KMS-11 (cell line): ENCODE measurements at regions not wholly inside any gene's neighbourhood (a gene's known extent, or its start where the extent isn't known, plus 50 kb on each side); places are given as distances from the start of the nearest gene placed in this dataset.

Source experiments
- H2AFZ ChIP-seq: fragments of 200-600 bp; sonication (generic); 2 replicates; pipeline ENCODE4 v1.6.1; 2016; ENCODE audit warnings: antibody characterized with exemption, mixed run types, low read depth
- H3K27ac ChIP-seq: fragments of 200-600 bp; sonication (generic); 2 replicates; pipeline ENCODE4 v1.6.1; 2016; ENCODE audit warnings: mild to moderate bottlenecking, mixed run types
- H3K27me3 ChIP-seq: fragments of 200-600 bp; sonication (generic); 2 replicates; pipeline ENCODE4 v1.6.1; 2017; ENCODE audit warnings: mild to moderate bottlenecking, low read depth, mixed run types, moderate library complexity; ENCODE audit not compliant: insufficient read depth
- H3K36me3 ChIP-seq: fragments of 200-600 bp; sonication (generic); 2 replicates; pipeline ENCODE4 v1.6.1; 2017; ENCODE audit warnings: mild to moderate bottlenecking, mixed run types; ENCODE audit not compliant: insufficient read depth
- H3K4me1 ChIP-seq: fragments of 200-600 bp; sonication (generic); 2 replicates; pipeline ENCODE4 v1.6.1; 2016; ENCODE audit warnings: mild to moderate bottlenecking, low read depth, mixed run types; ENCODE audit not compliant: poor library complexity, severe bottlenecking
- H3K4me2 ChIP-seq: fragments of 200-600 bp; sonication (generic); 2 replicates; pipeline ENCODE4 v1.7.0; 2016; ENCODE audit warnings: mild to moderate bottlenecking, mixed run types
- H3K4me3 ChIP-seq: fragments of 200-600 bp; sonication (generic); IDR thresholded peaks from 2 replicates; pipeline ENCODE4 v1.6.1; 2017; ENCODE audit warnings: low read depth, low read length, mixed read lengths; ENCODE audit not compliant: insufficient read depth
- H3K79me2 ChIP-seq: fragments of 200-600 bp; sonication (generic); 2 replicates; pipeline ENCODE4 v1.6.1; 2016; ENCODE audit warnings: low read depth, mixed run types; ENCODE audit not compliant: insufficient read depth
- H3K9ac ChIP-seq: fragments of 200-600 bp; sonication (generic); 2 replicates; pipeline ENCODE4 v1.6.1; 2016; ENCODE audit warnings: mild to moderate bottlenecking, mixed run types
- H4K20me1 ChIP-seq: fragments of 200-600 bp; sonication (generic); 2 replicates; pipeline ENCODE4 v1.6.1; 2016; ENCODE audit warnings: mild to moderate bottlenecking, mixed run types; ENCODE audit not compliant: insufficient read depth
- CTCF ChIP-seq: fragments of 200-600 bp; sonication (generic); conservative IDR thresholded peaks from 2 replicates; pipeline ENCODE4 v1.6.1; 2017; ENCODE audit warnings: low read depth, mild to moderate bottlenecking, antibody characterized with exemption, low read length, moderate library complexity, mixed read lengths

- Histone ChIP-seq H2AFZ (no peak overlapping the region), H3K4me3 (no peak overlapping the region), H3K36me3 (no peaks in the 10 kb centered on the region), H3K4me1 (no peaks in the 10 kb centered on the region), H3K79me2 (no peaks in the 10 kb centered on the region), H3K27me3 (no peaks in the 10 kb centered on the region), H3K27ac (no peak overlapping the region), H4K20me1 (no peaks in the 10 kb centered on the region), H3K4me2 (no peak overlapping the region), H3K9ac (no peak overlapping the region)
- TF ChIP-seq CTCF = peak; percentile 49
Measured at GRCh38 chr10:2619472-2619871, 447.9 kb upstream of the PFKP start.

GRCh38 chr10:2618690-2619089, 448.7 kb upstream of the PFKP start:
- Histone ChIP-seq H3K79me2 (no peaks in the 10 kb centered on the region), H3K27me3 (no peaks in the 10 kb centered on the region), H3K4me1 (no peaks in the 10 kb centered on the region), H4K20me1 (no peaks in the 10 kb centered on the region), H2AFZ (no peak overlapping the region), H3K4me3 (no peak overlapping the region), H3K4me2 (no peak overlapping the region), H3K36me3 (no peaks in the 10 kb centered on the region), H3K9ac (no peak overlapping the region), H3K27ac (no peak overlapping the region)
- TF ChIP-seq CTCF = no peak

- no peaks in the 10 kb centered on the region for H3K4me1 ChIP-seq
- no peak overlapping the region for H2AFZ ChIP-seq
- H3K4me2 ChIP-seq = no peak overlapping the region
- H4K20me1 ChIP-seq = no peaks in the 10 kb centered on the region
- no peak for TF ChIP-seq CTCF
- H3K36me3 ChIP-seq = no peaks in the 10 kb centered on the region
- H3K9ac ChIP-seq = no peak overlapping the region
- no peaks in the 10 kb centered on the region for H3K79me2 ChIP-seq
- H3K27ac ChIP-seq = no peak overlapping the region
- H3K27me3 ChIP-seq = no peaks in the 10 kb centered on the region
- no peak overlapping the region for H3K4me3 ChIP-seq
Measured at GRCh38 chr10:2616215-2616614, 451.1 kb upstream of the PFKP start.

DNA sequence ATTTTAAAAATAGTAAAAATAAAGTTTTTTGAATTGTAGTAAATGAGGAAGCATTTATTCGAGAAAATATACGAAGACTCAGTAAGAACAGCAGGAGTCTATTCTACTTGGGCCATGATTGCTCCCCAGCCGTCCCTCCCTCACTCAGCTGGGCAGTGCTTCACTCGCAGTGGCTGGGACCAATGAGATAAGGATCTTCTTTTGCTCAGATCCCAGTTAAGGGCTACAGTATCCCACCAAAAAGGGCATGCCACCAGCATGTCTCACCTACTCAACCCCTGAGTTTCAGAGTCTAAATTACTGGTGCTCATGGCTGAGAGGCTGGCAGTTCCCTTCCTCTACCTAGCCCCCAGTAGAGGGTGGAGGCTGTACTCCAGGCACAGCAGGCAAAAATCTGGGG, 455.7 kb upstream of the PFKP start:
- no peaks in the 10 kb centered on the region for H3K27me3 ChIP-seq
- H4K20me1 ChIP-seq = no peaks in the 10 kb centered on the region
- no peak overlapping the region for H3K27ac ChIP-seq
- no peaks in the 10 kb centered on the region for H3K36me3 ChIP-seq
- H3K4me1 ChIP-seq = no peaks in the 10 kb centered on the region
- no peak overlapping the region for H3K4me2 ChIP-seq
- no peaks in the 10 kb centered on the region for H3K79me2 ChIP-seq
- TF ChIP-seq CTCF = no peak
- H3K4me3 ChIP-seq = no peak overlapping the region
- no peak overlapping the region for H3K9ac ChIP-seq
- H2AFZ ChIP-seq = no peak overlapping the region

- Histone ChIP-seq H2AFZ (no peak overlapping the region), H3K9ac (no peak overlapping the region), H3K27me3 (no peaks in the 10 kb centered on the region), H3K79me2 (no peaks in the 10 kb centered on the region), H3K4me2 (no peak overlapping the region), H3K4me1 (no peaks in the 10 kb centered on the region), H4K20me1 (no peaks in the 10 kb centered on the region), H3K4me3 (no peak overlapping the region), H3K36me3 (no peaks in the 10 kb centered on the region), H3K27ac (no peak overlapping the region)
- no peak for TF ChIP-seq CTCF
Measured at GRCh38 chr10:2610946-2611345, 456.4 kb upstream of the PFKP start.
